ENCODE measurements at regions not wholly inside any gene's neighbourhood (a gene's known extent, or its start where the extent isn't known, plus 50 kb on each side); places are given as distances from the start of the nearest gene placed in this dataset.
A peak's percentile ranks its signal among the peaks of the same experiment; 100 is the strongest.

DNA sequence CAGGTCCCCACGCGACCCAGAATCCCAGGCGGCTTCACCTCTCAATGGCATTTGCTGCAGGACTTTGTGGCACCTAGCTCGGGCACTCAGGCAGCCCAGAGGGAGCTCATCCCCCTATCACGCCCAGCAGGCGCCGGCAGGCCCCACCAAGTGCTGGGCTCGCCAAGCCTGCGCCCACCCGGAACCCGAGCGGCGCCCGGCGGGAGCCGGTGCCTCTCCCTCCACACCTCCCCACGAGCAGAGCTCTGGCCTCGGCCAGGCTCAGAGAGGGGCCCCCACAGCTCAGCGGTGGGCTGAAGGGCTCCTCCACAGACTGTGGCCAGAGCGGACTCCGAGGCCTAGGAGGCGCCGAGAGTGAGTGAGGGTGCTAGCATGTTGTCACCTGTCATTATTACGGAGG lies 286.3 kb downstream of the PDHA2 start:
- no peak overlapping the region for H3K9ac ChIP-seq (ENCODE audit: low read length in 3 of 3)
- no peaks in the 10 kb centered on the region for H3K4me1 ChIP-seq (ENCODE audit: control insufficient read depth in 2 of 3, insufficient read depth in 2 of 3, low read depth in 1 of 3, low read length in 3 of 3)
- H3K27me3 ChIP-seq (ENCODE audit: control insufficient read depth, insufficient read depth, low read length), result no peaks in the 10 kb centered on the region
- intact Hi-C loops (cut with DNase I), result no loop called here
- TF ChIP-seq, protein P1, sequence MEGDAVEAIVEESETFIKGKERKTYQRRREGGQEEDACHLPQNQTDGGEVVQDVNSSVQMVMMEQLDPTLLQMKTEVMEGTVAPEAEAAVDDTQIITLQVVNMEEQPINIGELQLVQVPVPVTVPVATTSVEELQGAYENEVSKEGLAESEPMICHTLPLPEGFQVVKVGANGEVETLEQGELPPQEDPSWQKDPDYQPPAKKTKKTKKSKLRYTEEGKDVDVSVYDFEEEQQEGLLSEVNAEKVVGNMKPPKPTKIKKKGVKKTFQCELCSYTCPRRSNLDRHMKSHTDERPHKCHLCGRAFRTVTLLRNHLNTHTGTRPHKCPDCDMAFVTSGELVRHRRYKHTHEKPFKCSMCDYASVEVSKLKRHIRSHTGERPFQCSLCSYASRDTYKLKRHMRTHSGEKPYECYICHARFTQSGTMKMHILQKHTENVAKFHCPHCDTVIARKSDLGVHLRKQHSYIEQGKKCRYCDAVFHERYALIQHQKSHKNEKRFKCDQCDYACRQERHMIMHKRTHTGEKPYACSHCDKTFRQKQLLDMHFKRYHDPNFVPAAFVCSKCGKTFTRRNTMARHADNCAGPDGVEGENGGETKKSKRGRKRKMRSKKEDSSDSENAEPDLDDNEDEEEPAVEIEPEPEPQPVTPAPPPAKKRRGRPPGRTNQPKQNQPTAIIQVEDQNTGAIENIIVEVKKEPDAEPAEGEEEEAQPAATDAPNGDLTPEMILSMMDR (IDR thresholded peaks at IDR 0.05; ENCODE audit: borderline replicate concordance, extremely low read depth, insufficient read depth), result no peak
- H3K36me3 ChIP-seq (ENCODE audit: control insufficient read depth in 2 of 3, insufficient read depth in 3 of 3, low read length in 3 of 3), result no peaks in the 10 kb centered on the region
- no peaks in the 10 kb centered on the region for H3K9me3 ChIP-seq (ENCODE audit: control insufficient read depth in 2 of 3, insufficient read depth in 1 of 3, low read length in 3 of 3)
- FAIRE-seq (no peak), DNase-seq (peak in 1 of 5 donors; percentile 41)
- H3K27ac ChIP-seq (ENCODE audit: low read depth in 2 of 2, low read length in 2 of 2), result no peak overlapping the region
- no peak overlapping the region for H3K4me3 ChIP-seq (ENCODE audit: low read length in 3 of 3)

DNA sequence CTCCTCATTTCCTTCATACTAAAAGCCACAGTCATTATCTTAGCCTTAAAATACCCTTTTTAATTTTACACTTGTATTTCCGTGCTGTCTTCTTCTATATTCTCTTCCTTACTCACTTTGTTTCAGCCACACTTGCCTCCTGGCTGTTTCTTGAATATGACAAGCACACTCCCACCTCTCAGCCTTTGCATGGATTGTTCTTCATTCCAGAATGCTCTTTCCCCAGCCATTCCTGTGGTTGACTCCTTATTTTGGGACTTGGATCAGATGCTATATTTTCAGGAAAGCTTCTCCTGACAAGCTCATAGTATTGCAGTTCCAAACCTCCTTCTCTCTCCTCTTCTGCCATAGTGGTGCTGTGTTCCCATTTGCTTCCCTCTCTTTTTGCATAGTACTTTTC lies 291.3 kb downstream of the PDHA2 start:
- H3K9me3 ChIP-seq (ENCODE audit: control insufficient read depth in 2 of 3, insufficient read depth in 1 of 3, low read length in 3 of 3), result no peaks in the 10 kb centered on the region
- H3K36me3 ChIP-seq (ENCODE audit: control insufficient read depth in 2 of 3, insufficient read depth in 3 of 3, low read length in 3 of 3), result no peaks in the 10 kb centered on the region
- TF ChIP-seq, protein P1 (IDR thresholded peaks at IDR 0.05; ENCODE audit: borderline replicate concordance, extremely low read depth, insufficient read depth), result no peak
- intact Hi-C loops (cut with DNase I), result no loop called here
- H3K9ac ChIP-seq (ENCODE audit: low read length in 3 of 3), result no peak overlapping the region
- no peak for FAIRE-seq
- no peak for DNase-seq
- no peaks in the 10 kb centered on the region for H3K27me3 ChIP-seq (ENCODE audit: control insufficient read depth, insufficient read depth, low read length)
- H3K4me1 ChIP-seq (ENCODE audit: control insufficient read depth in 2 of 3, insufficient read depth in 2 of 3, low read depth in 1 of 3, low read length in 3 of 3), result no peaks in the 10 kb centered on the region
- no peak overlapping the region for H3K27ac ChIP-seq (ENCODE audit: low read depth in 2 of 2, low read length in 2 of 2)
- no peak overlapping the region for H3K4me3 ChIP-seq (ENCODE audit: low read length in 3 of 3)

DNA sequence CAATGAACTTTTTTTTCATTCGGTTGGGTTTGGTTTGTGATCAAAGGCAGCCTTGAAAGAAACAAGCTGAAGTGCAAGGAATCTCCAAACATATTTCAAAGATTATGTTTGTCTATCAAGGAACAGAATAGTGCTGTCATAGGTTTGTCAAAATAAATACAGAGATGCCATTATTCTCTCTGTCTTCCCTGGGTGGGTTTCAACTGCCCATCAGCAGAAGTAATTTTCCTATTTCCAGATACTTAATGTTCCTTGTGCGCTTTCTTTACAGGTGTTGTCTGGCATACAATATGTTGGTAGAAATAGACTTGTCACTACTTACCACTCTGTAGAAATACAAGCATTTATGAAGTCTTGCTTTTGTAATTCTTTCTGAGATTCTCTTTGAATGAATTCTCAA lies 294.9 kb downstream of the PDHA2 start:
- no peak for DNase-seq
- Histone ChIP-seq H3K36me3 (ENCODE audit: control insufficient read depth in 2 of 3, insufficient read depth in 3 of 3, low read length in 3 of 3) (no peaks in the 10 kb centered on the region), H3K9ac (ENCODE audit: low read length in 3 of 3) (no peak overlapping the region), H3K27ac (ENCODE audit: low read depth in 2 of 2, low read length in 2 of 2) (no peak overlapping the region), H3K9me3 (ENCODE audit: control insufficient read depth in 2 of 3, insufficient read depth in 1 of 3, low read length in 3 of 3) (no peaks in the 10 kb centered on the region), H3K27me3 (ENCODE audit: control insufficient read depth, insufficient read depth, low read length) (no peaks in the 10 kb centered on the region), H3K4me1 (ENCODE audit: control insufficient read depth in 2 of 3, insufficient read depth in 2 of 3, low read depth in 1 of 3, low read length in 3 of 3) (no peaks in the 10 kb centered on the region), H3K4me3 (ENCODE audit: low read length in 3 of 3) (no peak overlapping the region)
- FAIRE-seq, result no peak
- intact Hi-C loops (cut with DNase I), result no loop called here
- TF ChIP-seq, protein P1 (IDR thresholded peaks at IDR 0.05; ENCODE audit: borderline replicate concordance, extremely low read depth, insufficient read depth), result no peak

DNA sequence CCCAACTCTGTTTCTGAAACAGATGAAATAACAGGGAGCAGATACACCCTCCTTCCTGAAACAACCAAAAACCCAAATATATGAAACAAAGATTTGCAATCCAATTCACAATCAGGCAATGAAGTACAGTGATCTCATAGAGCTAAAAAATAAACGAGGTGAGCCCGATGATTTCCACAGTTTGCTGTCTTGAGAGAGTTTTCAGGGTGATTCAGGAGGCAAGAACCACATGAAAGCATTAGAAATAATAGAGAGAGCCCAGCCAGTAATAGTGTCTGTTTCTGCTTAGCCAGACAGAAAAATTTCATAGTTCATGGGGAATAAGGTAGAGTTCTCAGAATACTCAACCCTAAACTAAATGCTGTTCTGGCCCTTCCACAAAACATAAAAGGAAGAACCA lies 296.2 kb downstream of the PDHA2 start:
- intact Hi-C loops (cut with DNase I), result no loop called here
- Histone ChIP-seq H3K9ac (ENCODE audit: low read length in 3 of 3) (no peak overlapping the region), H3K4me3 (ENCODE audit: low read length in 3 of 3) (no peak overlapping the region), H3K36me3 (ENCODE audit: control insufficient read depth in 2 of 3, insufficient read depth in 3 of 3, low read length in 3 of 3) (no peaks in the 10 kb centered on the region), H3K9me3 (ENCODE audit: control insufficient read depth in 2 of 3, insufficient read depth in 1 of 3, low read length in 3 of 3) (no peaks in the 10 kb centered on the region), H3K27me3 (ENCODE audit: control insufficient read depth, insufficient read depth, low read length) (no peaks in the 10 kb centered on the region), H3K27ac (ENCODE audit: low read depth in 2 of 2, low read length in 2 of 2) (no peak overlapping the region), H3K4me1 (ENCODE audit: control insufficient read depth in 2 of 3, insufficient read depth in 2 of 3, low read depth in 1 of 3, low read length in 3 of 3) (no peaks in the 10 kb centered on the region)
- no peak for DNase-seq
- TF ChIP-seq, protein P1 (IDR thresholded peaks at IDR 0.05; ENCODE audit: borderline replicate concordance, extremely low read depth, insufficient read depth), result no peak
- no peak for FAIRE-seq

Measured in kidney (tissue), 13 donors.